NCI-H2029 treated with DMSO at 0.1 percent for 48 hours (cell line): ENCODE measurements at regions not wholly inside any gene's neighbourhood (a gene's known extent, or its start where the extent isn't known, plus 50 kb on each side); places are given as distances from the start of the nearest gene placed in this dataset.
"Not testable (repeated sequence)": the region's sequence is repeated elsewhere in the genome, so short reads cannot be mapped to it uniquely, and the experiment has no call there.

Experiments used
- DNase-seq: peaks from one replicate; lab custom pipeline; 2025; lab: John Stamatoyannopoulos, UW

- no peak for DNase-seq
Observed at GRCh38 chr5:66234241-66234640, 90.1 kb downstream of the SREK1 start.

- DNase-seq = no peak
Observed at GRCh38 chr5:66238435-66238834, 94.3 kb downstream of the SREK1 start.

GRCh38 chr5:66239034-66239433 lies 94.9 kb downstream of the SREK1 start:
- DNase-seq = no peak

GRCh38 chr5:66241136-66241825 lies 97.2 kb downstream of the SREK1 start:
- no peak for DNase-seq

- DNase-seq = no peak
Observed at GRCh38 chr5:66242050-66242715, 98.1 kb downstream of the SREK1 start.

GRCh38 chr5:66246608-66247007 lies 102.5 kb downstream of the SREK1 start:
- DNase-seq = no peak

GRCh38 chr5:66247176-66247960 lies 103.3 kb downstream of the SREK1 start:
- DNase-seq = no peak

GRCh38 chr5:66248874-66249273 lies 104.8 kb downstream of the SREK1 start:
- no peak for DNase-seq

- no peak for DNase-seq
Observed at GRCh38 chr5:66249920-66250319, 105.8 kb downstream of the SREK1 start.

GRCh38 chr5:66252849-66253248 lies 108.7 kb downstream of the SREK1 start:
- DNase-seq = no peak

- DNase-seq = no peak
Observed at GRCh38 chr5:66255714-66256113, 111.6 kb downstream of the SREK1 start.

- no peak for DNase-seq
Observed at GRCh38 chr5:66273121-66273520, 129.0 kb downstream of the SREK1 start.

- no peak for DNase-seq
Observed at GRCh38 chr5:66276986-66277385, 132.9 kb downstream of the SREK1 start.

- no peak for DNase-seq
Observed at GRCh38 chr5:66277981-66278380, 133.9 kb downstream of the SREK1 start.

GRCh38 chr5:66281294-66281693 lies 137.2 kb downstream of the SREK1 start:
- DNase-seq = no peak

GRCh38 chr5:66284588-66285342 lies 140.7 kb downstream of the SREK1 start:
- DNase-seq = no peak

- DNase-seq = no peak
Observed at GRCh38 chr5:66285343-66285922, 141.3 kb downstream of the SREK1 start.

GRCh38 chr5:66291771-66292170 lies 147.7 kb downstream of the SREK1 start:
- DNase-seq = no peak

- not testable (repeated sequence) for DNase-seq
Observed at GRCh38 chr5:66293851-66294250, 149.8 kb downstream of the SREK1 start.

GRCh38 chr5:66299463-66299862 lies 155.4 kb downstream of the SREK1 start:
- DNase-seq = no peak

- DNase-seq = no peak
Observed at GRCh38 chr5:66302344-66302743, 158.2 kb downstream of the SREK1 start.
